Left ventricle myocardium inferior (tissue), 1 donor: ENCODE measurements at regions not wholly inside any gene's neighbourhood (a gene's known extent, or its start where the extent isn't known, plus 50 kb on each side); places are given as distances from the start of the nearest gene placed in this dataset.

Source experiments
- DNase-seq: peaks from one replicate; pipeline ENCODE4 v3.0.0-alpha.2; 2020
- H3K27ac ChIP-seq: fragments of 200-600 bp; replicated peaks from 2 replicates; pipeline ENCODE4 v1.8.0; 2021
- H3K27me3 ChIP-seq: fragments of 200-600 bp; 2 replicates; pipeline ENCODE4 v1.8.0; 2021; ENCODE audit warnings: low read depth
- H3K36me3 ChIP-seq: fragments of 200-600 bp; 2 replicates; pipeline ENCODE4 v1.8.0; 2021
- H3K4me1 ChIP-seq: fragments of 200-600 bp; 2 replicates; pipeline ENCODE4 v1.8.0; 2021
- H3K4me3 ChIP-seq: fragments of 200-600 bp; 2 replicates; pipeline ENCODE4 v1.8.0; 2021; ENCODE audit warnings: mild to moderate bottlenecking, moderate library complexity
- H3K9me3 ChIP-seq: fragments of 200-600 bp; replicated peaks from 2 replicates; pipeline ENCODE4 v1.8.0; 2021
- CTCF ChIP-seq: fragments of 200-600 bp; IDR thresholded peaks from 2 replicates; pipeline ENCODE4 v1.8.0; 2021; ENCODE audit warnings: antibody characterized with exemption, mild to moderate bottlenecking, borderline replicate concordance
- intact Hi-C: fragments of 100-400 bp; cut with micrococcal nuclease; formaldehyde crosslinking; loops from one replicate; pipeline ENCODE4 v1.11.0; 2022
- donor health status: DM: no; HTN: yes; CAD: no; lungs with severe emphysema.

GRCh38 chr16:55041540-55042234, 111.0 kb downstream of the IRX5 start:
- no peaks in the 10 kb centered on the region for H3K9me3 ChIP-seq
- peaks cover 38% of the 10 kb centered on the region for H3K27me3 ChIP-seq
- no peaks in the 10 kb centered on the region for H3K4me1 ChIP-seq
- H3K27ac ChIP-seq: no peak overlapping the region
- H3K36me3 ChIP-seq: no peaks in the 10 kb centered on the region
- intact Hi-C loops: no loop called here
- no peak for DNase-seq
- no peak overlapping the region for H3K4me3 ChIP-seq
- TF ChIP-seq CTCF: no peak

- no peak for DNase-seq
- Histone ChIP-seq H3K27me3 (peaks cover 38% of the 10 kb centered on the region), H3K27ac (no peak overlapping the region), H3K4me3 (no peak overlapping the region), H3K9me3 (no peaks in the 10 kb centered on the region), H3K36me3 (no peaks in the 10 kb centered on the region), H3K4me1 (no peaks in the 10 kb centered on the region)
- TF ChIP-seq CTCF: no peak
- intact Hi-C loops: no loop called here
Measured at GRCh38 chr16:55042556-55043432, 112.1 kb downstream of the IRX5 start.

DNA sequence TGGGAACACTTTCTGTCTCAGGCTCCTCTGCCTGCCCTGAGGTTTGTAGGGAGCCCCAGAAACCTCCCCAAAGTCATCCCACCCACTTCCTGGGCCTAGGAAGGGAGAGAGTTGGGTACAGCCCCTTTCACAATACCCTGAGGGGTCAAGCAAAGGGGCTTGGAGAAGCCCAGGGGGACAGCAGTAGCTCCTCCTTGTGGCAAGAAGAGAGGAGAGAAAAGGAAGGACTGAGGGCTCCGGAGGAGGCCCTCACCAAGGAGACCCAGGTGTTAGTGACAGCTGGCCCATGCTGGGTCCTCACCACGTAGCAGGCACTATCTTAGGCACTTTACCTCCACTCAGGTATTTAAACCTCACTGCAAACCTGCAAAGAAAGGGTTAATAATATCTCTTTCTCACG, 112.8 kb downstream of the IRX5 start:
- Histone ChIP-seq H3K9me3 (no peaks in the 10 kb centered on the region), H3K36me3 (no peaks in the 10 kb centered on the region), H3K27me3 (peaks cover 38% of the 10 kb centered on the region), H3K27ac (no peak overlapping the region), H3K4me1 (no peaks in the 10 kb centered on the region), H3K4me3 (no peak overlapping the region)
- intact Hi-C loops: no loop called here
- TF ChIP-seq CTCF: no peak
- DNase-seq: no peak

- Histone ChIP-seq H3K9me3 (no peaks in the 10 kb centered on the region), H3K27me3 (peaks cover 38% of the 10 kb centered on the region), H3K36me3 (no peaks in the 10 kb centered on the region), H3K4me3 (no peak overlapping the region), H3K27ac (no peak overlapping the region), H3K4me1 (no peaks in the 10 kb centered on the region)
- DNase-seq: no peak
- intact Hi-C loops: no loop called here
- TF ChIP-seq CTCF: no peak
Measured at GRCh38 chr16:55044201-55044975, 113.7 kb downstream of the IRX5 start.

DNA sequence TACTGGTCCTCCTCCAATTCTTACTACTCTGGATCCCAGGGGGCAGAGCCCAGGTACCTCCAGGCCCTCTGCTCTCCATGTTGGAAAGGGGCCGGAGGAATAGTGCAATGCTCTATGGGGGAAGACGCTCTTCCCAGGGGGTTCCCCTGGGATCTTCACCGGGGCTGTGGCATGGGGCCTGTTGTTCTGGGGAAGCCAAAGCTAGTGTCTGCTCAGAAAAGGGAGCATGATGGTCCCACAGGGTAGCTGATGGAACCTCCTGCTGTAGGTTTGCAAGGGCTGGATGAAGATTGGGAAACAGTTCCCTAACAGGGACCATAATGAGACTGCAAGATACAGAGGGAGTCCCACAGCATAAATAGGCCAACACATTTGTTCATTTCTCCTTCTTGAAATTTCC, 114.7 kb downstream of the IRX5 start:
- Histone ChIP-seq H3K9me3 (no peaks in the 10 kb centered on the region), H3K4me1 (no peaks in the 10 kb centered on the region), H3K36me3 (no peaks in the 10 kb centered on the region), H3K27me3 (peaks cover 34% of the 10 kb centered on the region), H3K27ac (no peak overlapping the region), H3K4me3 (no peak overlapping the region)
- DNase-seq: no peak
- intact Hi-C loops: no loop called here
- TF ChIP-seq CTCF: no peak
